ENCODE measurements at regions not wholly inside any gene's neighbourhood (a gene's known extent, or its start where the extent isn't known, plus 50 kb on each side); places are given as distances from the start of the nearest gene placed in this dataset.

- H3K9ac ChIP-seq (ENCODE audit: low read depth, low read length) = no peak overlapping the region
- H3K4me3 ChIP-seq (ENCODE audit: low read length) = no peak overlapping the region
- no peaks in the 10 kb centered on the region for H3K9me3 ChIP-seq (ENCODE audit: insufficient read depth, low read depth, low read length)
- no peaks in the 10 kb centered on the region for H3K4me1 ChIP-seq (ENCODE audit: insufficient read depth, low read length)
- H3K36me3 ChIP-seq (ENCODE audit: insufficient read depth, low read depth, low read length) = no peaks in the 10 kb centered on the region
- H3K27ac ChIP-seq (ENCODE audit: low read length) = no peak overlapping the region
- no peaks in the 10 kb centered on the region for H3K27me3 ChIP-seq (ENCODE audit: insufficient read depth, low read length)
Measured at GRCh38 chr10:8128511-8128910, 74.0 kb downstream of the GATA3 start.

GRCh38 chr10:8129438-8129837 is 75.0 kb downstream of the GATA3 start:
- no peaks in the 10 kb centered on the region for H3K27me3 ChIP-seq (ENCODE audit: insufficient read depth, low read length)
- H3K9ac ChIP-seq (ENCODE audit: low read depth, low read length) = no peak overlapping the region
- no peaks in the 10 kb centered on the region for H3K9me3 ChIP-seq (ENCODE audit: insufficient read depth, low read depth, low read length)
- no peak overlapping the region for H3K4me3 ChIP-seq (ENCODE audit: low read length)
- no peak overlapping the region for H3K27ac ChIP-seq (ENCODE audit: low read length)
- no peaks in the 10 kb centered on the region for H3K4me1 ChIP-seq (ENCODE audit: insufficient read depth, low read length)
- no peaks in the 10 kb centered on the region for H3K36me3 ChIP-seq (ENCODE audit: insufficient read depth, low read depth, low read length)

- Histone ChIP-seq H3K27ac (ENCODE audit: low read length) (no peak overlapping the region), H3K4me1 (ENCODE audit: insufficient read depth, low read length) (no peaks in the 10 kb centered on the region), H3K9ac (ENCODE audit: low read depth, low read length) (no peak overlapping the region), H3K4me3 (ENCODE audit: low read length) (no peak overlapping the region), H3K27me3 (ENCODE audit: insufficient read depth, low read length) (no peaks in the 10 kb centered on the region), H3K9me3 (ENCODE audit: insufficient read depth, low read depth, low read length) (no peaks in the 10 kb centered on the region), H3K36me3 (ENCODE audit: insufficient read depth, low read depth, low read length) (no peaks in the 10 kb centered on the region)
Measured at GRCh38 chr10:8130973-8131911, 76.8 kb downstream of the GATA3 start.

GRCh38 chr10:8133146-8133545 is 78.7 kb downstream of the GATA3 start:
- no peaks in the 10 kb centered on the region for H3K4me1 ChIP-seq (ENCODE audit: insufficient read depth, low read length)
- no peak overlapping the region for H3K27ac ChIP-seq (ENCODE audit: low read length)
- H3K27me3 ChIP-seq (ENCODE audit: insufficient read depth, low read length) = no peaks in the 10 kb centered on the region
- no peak overlapping the region for H3K4me3 ChIP-seq (ENCODE audit: low read length)
- no peaks in the 10 kb centered on the region for H3K36me3 ChIP-seq (ENCODE audit: insufficient read depth, low read depth, low read length)
- H3K9me3 ChIP-seq (ENCODE audit: insufficient read depth, low read depth, low read length) = no peaks in the 10 kb centered on the region
- H3K9ac ChIP-seq (ENCODE audit: low read depth, low read length) = no peak overlapping the region

- H3K27me3 ChIP-seq (ENCODE audit: insufficient read depth, low read length) = no peaks in the 10 kb centered on the region
- no peaks in the 10 kb centered on the region for H3K36me3 ChIP-seq (ENCODE audit: insufficient read depth, low read depth, low read length)
- H3K9me3 ChIP-seq (ENCODE audit: insufficient read depth, low read depth, low read length) = no peaks in the 10 kb centered on the region
- H3K9ac ChIP-seq (ENCODE audit: low read depth, low read length) = no peak overlapping the region
- no peak overlapping the region for H3K4me3 ChIP-seq (ENCODE audit: low read length)
- H3K27ac ChIP-seq (ENCODE audit: low read length) = no peak overlapping the region
- no peaks in the 10 kb centered on the region for H3K4me1 ChIP-seq (ENCODE audit: insufficient read depth, low read length)
Measured at GRCh38 chr10:8136736-8137135, 82.2 kb downstream of the GATA3 start.

- H3K27ac ChIP-seq (ENCODE audit: low read length) = no peak overlapping the region
Measured at GRCh38 chr10:8137272-8137681, 82.8 kb downstream of the GATA3 start.

GRCh38 chr10:8137726-8138125 is 83.2 kb downstream of the GATA3 start:
- Histone ChIP-seq H3K36me3 (ENCODE audit: insufficient read depth, low read depth, low read length) (no peaks in the 10 kb centered on the region), H3K27ac (ENCODE audit: low read length) (no peak overlapping the region), H3K4me1 (ENCODE audit: insufficient read depth, low read length) (no peaks in the 10 kb centered on the region), H3K27me3 (ENCODE audit: insufficient read depth, low read length) (no peaks in the 10 kb centered on the region), H3K9me3 (ENCODE audit: insufficient read depth, low read depth, low read length) (no peaks in the 10 kb centered on the region), H3K9ac (ENCODE audit: low read depth, low read length) (no peak overlapping the region), H3K4me3 (ENCODE audit: low read length) (no peak overlapping the region)

More at GRCh38 chr10:8137272-8137681, 82.8 kb downstream of the GATA3 start:
- no peak overlapping the region for H3K4me3 ChIP-seq (ENCODE audit: low read length)
- H3K9me3 ChIP-seq (ENCODE audit: insufficient read depth, low read depth, low read length) = no peaks in the 10 kb centered on the region
- no peaks in the 10 kb centered on the region for H3K4me1 ChIP-seq (ENCODE audit: insufficient read depth, low read length)
- H3K36me3 ChIP-seq (ENCODE audit: insufficient read depth, low read depth, low read length) = no peaks in the 10 kb centered on the region
- no peaks in the 10 kb centered on the region for H3K27me3 ChIP-seq (ENCODE audit: insufficient read depth, low read length)
- no peak overlapping the region for H3K9ac ChIP-seq (ENCODE audit: low read depth, low read length)

GRCh38 chr10:8138471-8138870 is 84.0 kb downstream of the GATA3 start:
- no peaks in the 10 kb centered on the region for H3K36me3 ChIP-seq (ENCODE audit: insufficient read depth, low read depth, low read length)
- no peak overlapping the region for H3K4me3 ChIP-seq (ENCODE audit: low read length)
- no peaks in the 10 kb centered on the region for H3K4me1 ChIP-seq (ENCODE audit: insufficient read depth, low read length)
- H3K9ac ChIP-seq (ENCODE audit: low read depth, low read length) = no peak overlapping the region
- no peaks in the 10 kb centered on the region for H3K27me3 ChIP-seq (ENCODE audit: insufficient read depth, low read length)
- H3K27ac ChIP-seq (ENCODE audit: low read length) = no peak overlapping the region
- no peaks in the 10 kb centered on the region for H3K9me3 ChIP-seq (ENCODE audit: insufficient read depth, low read depth, low read length)

GRCh38 chr10:8144496-8144895 is 90.0 kb downstream of the GATA3 start:
- H3K4me1 ChIP-seq (ENCODE audit: insufficient read depth, low read length) = no peaks in the 10 kb centered on the region
- no peak overlapping the region for H3K9ac ChIP-seq (ENCODE audit: low read depth, low read length)
- no peak overlapping the region for H3K27ac ChIP-seq (ENCODE audit: low read length)
- H3K36me3 ChIP-seq (ENCODE audit: insufficient read depth, low read depth, low read length) = no peaks in the 10 kb centered on the region
- H3K27me3 ChIP-seq (ENCODE audit: insufficient read depth, low read length) = no peaks in the 10 kb centered on the region
- H3K4me3 ChIP-seq (ENCODE audit: low read length) = no peak overlapping the region
- H3K9me3 ChIP-seq (ENCODE audit: insufficient read depth, low read depth, low read length) = no peaks in the 10 kb centered on the region

- H3K27ac ChIP-seq (ENCODE audit: low read length) = no peak overlapping the region
Measured at GRCh38 chr10:8146650-8147049, 92.2 kb downstream of the GATA3 start.

GRCh38 chr10:8149991-8150390 is 95.5 kb downstream of the GATA3 start:
- Histone ChIP-seq H3K4me3 (ENCODE audit: low read length) (no peak overlapping the region), H3K4me1 (ENCODE audit: insufficient read depth, low read length) (peaks cover 5% of the 10 kb centered on the region; the same call in 1 of the 2 replicates), H3K9me3 (ENCODE audit: insufficient read depth, low read depth, low read length) (no peaks in the 10 kb centered on the region)

More at GRCh38 chr10:8146650-8147049, 92.2 kb downstream of the GATA3 start:
- no peaks in the 10 kb centered on the region for H3K36me3 ChIP-seq (ENCODE audit: insufficient read depth, low read depth, low read length)
- no peak overlapping the region for H3K9ac ChIP-seq (ENCODE audit: low read depth, low read length)
- no peaks in the 10 kb centered on the region for H3K9me3 ChIP-seq (ENCODE audit: insufficient read depth, low read depth, low read length)
- peaks cover 5% of the 10 kb centered on the region; the same call in 1 of the 2 replicates for H3K4me1 ChIP-seq (ENCODE audit: insufficient read depth, low read length)
- no peak overlapping the region for H3K4me3 ChIP-seq (ENCODE audit: low read length)
- H3K27me3 ChIP-seq (ENCODE audit: insufficient read depth, low read length) = no peaks in the 10 kb centered on the region

GRCh38 chr10:8150401-8150905 is 96.0 kb downstream of the GATA3 start:
- Histone ChIP-seq H3K4me3 (ENCODE audit: low read length) (no peak overlapping the region), H3K27ac (ENCODE audit: low read length) (no peak overlapping the region), H3K9me3 (ENCODE audit: insufficient read depth, low read depth, low read length) (no peaks in the 10 kb centered on the region), H3K4me1 (ENCODE audit: insufficient read depth, low read length) (peaks cover 5% of the 10 kb centered on the region; the same call in 1 of the 2 replicates), H3K36me3 (ENCODE audit: insufficient read depth, low read depth, low read length) (no peaks in the 10 kb centered on the region), H3K27me3 (ENCODE audit: insufficient read depth, low read length) (no peaks in the 10 kb centered on the region), H3K9ac (ENCODE audit: low read depth, low read length) (no peak overlapping the region)

More at GRCh38 chr10:8149991-8150390, 95.5 kb downstream of the GATA3 start:
- Histone ChIP-seq H3K9ac (ENCODE audit: low read depth, low read length) (no peak overlapping the region), H3K27ac (ENCODE audit: low read length) (no peak overlapping the region), H3K27me3 (ENCODE audit: insufficient read depth, low read length) (no peaks in the 10 kb centered on the region), H3K36me3 (ENCODE audit: insufficient read depth, low read depth, low read length) (no peaks in the 10 kb centered on the region)
